PC-3 (cell line): ENCODE measurements at regions not wholly inside any gene's neighbourhood (a gene's known extent, or its start where the extent isn't known, plus 50 kb on each side); places are given as distances from the start of the nearest gene placed in this dataset.

Source experiments
- EZH2 ChIP-seq: fragments of 300-600 bp; sonication (generic); IDR thresholded peaks from one replicate; pipeline ENCODE4 v1.6.1; 2017; ENCODE audit warnings: antibody characterized with exemption, mild to moderate bottlenecking, low read length; ENCODE audit not compliant: unreplicated experiment
- EZH2phosphoT487 ChIP-seq: fragments of 300-600 bp; sonication (generic); IDR thresholded peaks from 2 replicates; pipeline ENCODE4 v1.6.1; 2018; ENCODE audit warnings: mild to moderate bottlenecking, antibody characterized with exemption, low read length, borderline replicate concordance
- TF ChIP-seq, protein P1 (sequence below): fragments of 300-600 bp; sonication (generic); conservative IDR thresholded peaks from 2 replicates; pipeline ENCODE4 v1.5.1; 2017; ENCODE audit warnings: antibody characterized with exemption, low read depth, mild to moderate bottlenecking, low read length

DNA sequence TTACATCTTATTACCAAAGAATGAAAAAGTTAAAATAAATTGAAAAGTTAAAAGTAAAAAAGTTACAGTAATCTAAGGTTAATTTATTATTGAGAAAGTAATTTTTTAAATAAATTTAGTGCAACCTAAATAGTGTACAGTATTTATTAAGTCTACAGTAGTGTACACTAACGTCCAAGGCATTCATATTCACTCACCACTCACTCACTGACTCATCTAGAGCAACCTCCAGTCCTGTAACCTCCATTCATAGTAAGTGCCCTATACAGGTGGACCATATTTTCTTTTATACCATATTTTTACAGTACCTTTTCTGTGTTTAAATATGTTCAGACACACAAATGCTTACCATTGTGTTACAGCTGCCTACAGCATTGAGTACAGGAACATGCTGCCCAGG, 624.7 kb upstream of the NOX3 start:
- TF ChIP-seq, protein P1, sequence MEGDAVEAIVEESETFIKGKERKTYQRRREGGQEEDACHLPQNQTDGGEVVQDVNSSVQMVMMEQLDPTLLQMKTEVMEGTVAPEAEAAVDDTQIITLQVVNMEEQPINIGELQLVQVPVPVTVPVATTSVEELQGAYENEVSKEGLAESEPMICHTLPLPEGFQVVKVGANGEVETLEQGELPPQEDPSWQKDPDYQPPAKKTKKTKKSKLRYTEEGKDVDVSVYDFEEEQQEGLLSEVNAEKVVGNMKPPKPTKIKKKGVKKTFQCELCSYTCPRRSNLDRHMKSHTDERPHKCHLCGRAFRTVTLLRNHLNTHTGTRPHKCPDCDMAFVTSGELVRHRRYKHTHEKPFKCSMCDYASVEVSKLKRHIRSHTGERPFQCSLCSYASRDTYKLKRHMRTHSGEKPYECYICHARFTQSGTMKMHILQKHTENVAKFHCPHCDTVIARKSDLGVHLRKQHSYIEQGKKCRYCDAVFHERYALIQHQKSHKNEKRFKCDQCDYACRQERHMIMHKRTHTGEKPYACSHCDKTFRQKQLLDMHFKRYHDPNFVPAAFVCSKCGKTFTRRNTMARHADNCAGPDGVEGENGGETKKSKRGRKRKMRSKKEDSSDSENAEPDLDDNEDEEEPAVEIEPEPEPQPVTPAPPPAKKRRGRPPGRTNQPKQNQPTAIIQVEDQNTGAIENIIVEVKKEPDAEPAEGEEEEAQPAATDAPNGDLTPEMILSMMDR: no peak
- no peak for TF ChIP-seq EZH2
- TF ChIP-seq EZH2phosphoT487: no peak
